ENCODE measurements at regions not wholly inside any gene's neighbourhood (a gene's known extent, or its start where the extent isn't known, plus 50 kb on each side); places are given as distances from the start of the nearest gene placed in this dataset.

- FAIRE-seq, result no peak
- TF ChIP-seq TAF1 (IDR thresholded peaks at IDR 0.05; ENCODE audit: low read depth, low read length), result no peak
- TF ChIP-seq POU2F2 (IDR thresholded peaks at IDR 0.05; ENCODE audit: low read depth, low read length), result no peak
- no peak for TF ChIP-seq PAX5 (IDR thresholded peaks at IDR 0.05; ENCODE audit: insufficient read depth, low read length, severe bottlenecking)
- TF ChIP-seq POLR2AphosphoS5 (IDR thresholded peaks at IDR 0.05; ENCODE audit: low read depth, low read length), result no peak
- TF ChIP-seq SPI1 (IDR thresholded peaks at IDR 0.05; ENCODE audit: low read depth, low read length), result no peak
- TF ChIP-seq POLR2A (IDR thresholded peaks at IDR 0.05; ENCODE audit: low read depth, low read length), result no peak
- DNase-seq (ENCODE audit: insufficient read length, low spot score), result no peak
Observed at GRCh38 chr20:61042506-61043385, 209.3 kb upstream of the CDH4 start.

- FAIRE-seq, result no peak
- no peak for DNase-seq (ENCODE audit: insufficient read length, low spot score)
- TF ChIP-seq TAF1 (IDR thresholded peaks at IDR 0.05; ENCODE audit: low read depth, low read length) (no peak), PAX5 (IDR thresholded peaks at IDR 0.05; ENCODE audit: insufficient read depth, low read length, severe bottlenecking) (no peak), POLR2A (IDR thresholded peaks at IDR 0.05; ENCODE audit: low read depth, low read length) (no peak), POLR2AphosphoS5 (IDR thresholded peaks at IDR 0.05; ENCODE audit: low read depth, low read length) (no peak), POU2F2 (IDR thresholded peaks at IDR 0.05; ENCODE audit: low read depth, low read length) (no peak), SPI1 (IDR thresholded peaks at IDR 0.05; ENCODE audit: low read depth, low read length) (no peak)
Observed at GRCh38 chr20:61043681-61044080, 208.4 kb upstream of the CDH4 start.

GRCh38 chr20:61044499-61044898 lies 207.6 kb upstream of the CDH4 start:
- FAIRE-seq, result no peak
- no peak for DNase-seq (ENCODE audit: insufficient read length, low spot score)

GRCh38 chr20:61045091-61045490 lies 207.0 kb upstream of the CDH4 start:
- TF ChIP-seq TAF1 (IDR thresholded peaks at IDR 0.05; ENCODE audit: low read depth, low read length), result no peak
- DNase-seq (ENCODE audit: insufficient read length, low spot score) (no peak), FAIRE-seq (no peak)

More at GRCh38 chr20:61044499-61044898, 207.6 kb upstream of the CDH4 start:
- TF ChIP-seq PAX5 (IDR thresholded peaks at IDR 0.05; ENCODE audit: insufficient read depth, low read length, severe bottlenecking), result no peak
- no peak for TF ChIP-seq POLR2A (IDR thresholded peaks at IDR 0.05; ENCODE audit: low read depth, low read length)
- TF ChIP-seq TAF1 (IDR thresholded peaks at IDR 0.05; ENCODE audit: low read depth, low read length), result no peak
- TF ChIP-seq POLR2AphosphoS5 (IDR thresholded peaks at IDR 0.05; ENCODE audit: low read depth, low read length), result no peak
- TF ChIP-seq POU2F2 (IDR thresholded peaks at IDR 0.05; ENCODE audit: low read depth, low read length), result no peak
- no peak for TF ChIP-seq SPI1 (IDR thresholded peaks at IDR 0.05; ENCODE audit: low read depth, low read length)

- FAIRE-seq (no peak), DNase-seq (ENCODE audit: insufficient read length, low spot score) (no peak)
- TF ChIP-seq SPI1 (IDR thresholded peaks at IDR 0.05; ENCODE audit: low read depth, low read length) (no peak), POLR2AphosphoS5 (IDR thresholded peaks at IDR 0.05; ENCODE audit: low read depth, low read length) (no peak), TAF1 (IDR thresholded peaks at IDR 0.05; ENCODE audit: low read depth, low read length) (no peak), POLR2A (IDR thresholded peaks at IDR 0.05; ENCODE audit: low read depth, low read length) (no peak), POU2F2 (IDR thresholded peaks at IDR 0.05; ENCODE audit: low read depth, low read length) (no peak), PAX5 (IDR thresholded peaks at IDR 0.05; ENCODE audit: insufficient read depth, low read length, severe bottlenecking) (no peak)
Observed at GRCh38 chr20:61045876-61046585, 206.0 kb upstream of the CDH4 start.

GRCh38 chr20:61046721-61047351 lies 205.2 kb upstream of the CDH4 start:
- DNase-seq (ENCODE audit: insufficient read length, low spot score) (no peak), FAIRE-seq (no peak)
- no peak for TF ChIP-seq TAF1 (IDR thresholded peaks at IDR 0.05; ENCODE audit: low read depth, low read length)
- no peak for TF ChIP-seq PAX5 (IDR thresholded peaks at IDR 0.05; ENCODE audit: insufficient read depth, low read length, severe bottlenecking)
- no peak for TF ChIP-seq POLR2A (IDR thresholded peaks at IDR 0.05; ENCODE audit: low read depth, low read length)
- no peak for TF ChIP-seq POU2F2 (IDR thresholded peaks at IDR 0.05; ENCODE audit: low read depth, low read length)
- TF ChIP-seq POLR2AphosphoS5 (IDR thresholded peaks at IDR 0.05; ENCODE audit: low read depth, low read length), result no peak
- no peak for TF ChIP-seq SPI1 (IDR thresholded peaks at IDR 0.05; ENCODE audit: low read depth, low read length)

- no peak for FAIRE-seq
- no peak for DNase-seq (ENCODE audit: insufficient read length, low spot score)
- TF ChIP-seq POLR2AphosphoS5 (IDR thresholded peaks at IDR 0.05; ENCODE audit: low read depth, low read length), result no peak
Observed at GRCh38 chr20:61047515-61047914, 204.5 kb upstream of the CDH4 start.

- DNase-seq (ENCODE audit: insufficient read length, low spot score) (no peak), FAIRE-seq (no peak)
- TF ChIP-seq PAX5 (IDR thresholded peaks at IDR 0.05; ENCODE audit: insufficient read depth, low read length, severe bottlenecking) (no peak), TAF1 (IDR thresholded peaks at IDR 0.05; ENCODE audit: low read depth, low read length) (no peak), POLR2A (IDR thresholded peaks at IDR 0.05; ENCODE audit: low read depth, low read length) (no peak), POLR2AphosphoS5 (IDR thresholded peaks at IDR 0.05; ENCODE audit: low read depth, low read length) (no peak), SPI1 (IDR thresholded peaks at IDR 0.05; ENCODE audit: low read depth, low read length) (no peak)
Observed at GRCh38 chr20:61048302-61048701, 203.8 kb upstream of the CDH4 start.

- FAIRE-seq, result no peak
Observed at GRCh38 chr20:61049684-61050083, 202.4 kb upstream of the CDH4 start.

More at GRCh38 chr20:61049684-61050083, 202.4 kb upstream of the CDH4 start:
- TF ChIP-seq PAX5 (IDR thresholded peaks at IDR 0.05; ENCODE audit: insufficient read depth, low read length, severe bottlenecking) (no peak), POLR2A (IDR thresholded peaks at IDR 0.05; ENCODE audit: low read depth, low read length) (no peak), TAF1 (IDR thresholded peaks at IDR 0.05; ENCODE audit: low read depth, low read length) (no peak), POU2F2 (IDR thresholded peaks at IDR 0.05; ENCODE audit: low read depth, low read length) (no peak), SPI1 (IDR thresholded peaks at IDR 0.05; ENCODE audit: low read depth, low read length) (no peak), POLR2AphosphoS5 (IDR thresholded peaks at IDR 0.05; ENCODE audit: low read depth, low read length) (no peak)
- no peak for DNase-seq (ENCODE audit: insufficient read length, low spot score)

All from GM12891 (cell line).